ENCODE measurements at regions not wholly inside any gene's neighbourhood (a gene's known extent, or its start where the extent isn't known, plus 50 kb on each side); places are given as distances from the start of the nearest gene placed in this dataset.

DNA sequence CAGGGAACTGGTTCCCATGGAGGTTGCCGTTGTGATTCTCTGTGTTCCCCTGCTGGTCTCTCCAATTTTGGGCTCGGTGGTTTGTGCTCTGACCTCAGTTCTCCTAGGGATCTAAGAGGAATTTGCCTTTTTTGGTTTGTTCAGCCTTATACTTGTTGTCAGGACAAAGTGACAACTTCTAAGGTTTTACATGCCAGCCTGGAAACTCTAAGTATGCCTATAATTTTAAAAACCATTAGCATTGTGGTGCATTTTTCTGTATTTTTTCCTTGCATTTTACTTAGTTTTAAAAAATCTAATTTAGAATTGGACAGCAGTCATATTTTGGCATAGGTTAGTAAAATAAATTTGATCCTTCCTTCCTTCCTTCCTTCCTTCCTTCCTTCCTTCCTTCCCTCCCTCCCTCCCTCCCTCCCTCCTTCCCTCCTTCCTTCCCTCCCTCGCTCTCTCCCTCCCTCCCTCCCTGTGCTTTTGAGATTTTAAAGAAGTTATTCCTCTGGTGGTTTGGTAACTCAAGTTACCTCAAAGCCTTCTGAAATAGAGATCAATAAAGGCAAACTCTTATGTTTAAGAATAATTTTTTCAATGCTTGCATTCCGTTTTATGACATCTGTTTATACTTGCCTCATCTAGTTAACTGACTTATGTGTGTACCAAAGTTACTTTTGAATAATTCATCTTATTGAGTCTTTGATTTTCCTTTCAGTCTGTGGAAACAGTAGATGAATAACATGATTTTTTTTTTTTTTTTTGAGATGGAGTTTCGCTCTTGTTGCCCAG, 141.3 kb upstream of the RGS17 start:
- TF ChIP-seq, protein P1, sequence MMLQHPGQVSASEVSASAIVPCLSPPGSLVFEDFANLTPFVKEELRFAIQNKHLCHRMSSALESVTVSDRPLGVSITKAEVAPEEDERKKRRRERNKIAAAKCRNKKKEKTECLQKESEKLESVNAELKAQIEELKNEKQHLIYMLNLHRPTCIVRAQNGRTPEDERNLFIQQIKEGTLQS (IDR thresholded peaks at IDR 0.05) = no peak
- TF ChIP-seq HNF4A (conservative IDR thresholded peaks at IDR 0.05) (no peak), FOXA2 (IDR thresholded peaks at IDR 0.05) (no peak), JUND (IDR thresholded peaks at IDR 0.05) (no peak), FOXA1 (IDR thresholded peaks at IDR 0.05) (no peak), TAF1 (conservative IDR thresholded peaks at IDR 0.05) (no peak), SP1 (IDR thresholded peaks at IDR 0.05) (no peak), NR2F2 (IDR thresholded peaks at IDR 0.05) (no peak), YY1 (IDR thresholded peaks at IDR 0.05) (no peak), RXRA (IDR thresholded peaks at IDR 0.05) (no peak), RAD21 (IDR thresholded peaks at IDR 0.05) (no peak), GABPA (IDR thresholded peaks at IDR 0.05 in 1 of 2, conservative IDR thresholded peaks at IDR 0.05 in 1 of 2) (no peak), EGR1 (IDR thresholded peaks at IDR 0.05; ENCODE audit: low read depth in 2 of 2) (no peak), HNF4G (IDR thresholded peaks at IDR 0.05) (no peak)
- TF ChIP-seq, protein P2, sequence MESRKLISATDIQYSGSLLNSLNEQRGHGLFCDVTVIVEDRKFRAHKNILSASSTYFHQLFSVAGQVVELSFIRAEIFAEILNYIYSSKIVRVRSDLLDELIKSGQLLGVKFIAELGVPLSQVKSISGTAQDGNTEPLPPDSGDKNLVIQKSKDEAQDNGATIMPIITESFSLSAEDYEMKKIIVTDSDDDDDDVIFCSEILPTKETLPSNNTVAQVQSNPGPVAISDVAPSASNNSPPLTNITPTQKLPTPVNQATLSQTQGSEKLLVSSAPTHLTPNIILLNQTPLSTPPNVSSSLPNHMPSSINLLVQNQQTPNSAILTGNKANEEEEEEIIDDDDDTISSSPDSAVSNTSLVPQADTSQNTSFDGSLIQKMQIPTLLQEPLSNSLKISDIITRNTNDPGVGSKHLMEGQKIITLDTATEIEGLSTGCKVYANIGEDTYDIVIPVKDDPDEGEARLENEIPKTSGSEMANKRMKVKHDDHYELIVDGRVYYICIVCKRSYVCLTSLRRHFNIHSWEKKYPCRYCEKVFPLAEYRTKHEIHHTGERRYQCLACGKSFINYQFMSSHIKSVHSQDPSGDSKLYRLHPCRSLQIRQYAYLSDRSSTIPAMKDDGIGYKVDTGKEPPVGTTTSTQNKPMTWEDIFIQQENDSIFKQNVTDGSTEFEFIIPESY (IDR thresholded peaks at IDR 0.05) = no peak
- TF ChIP-seq, protein P3, sequence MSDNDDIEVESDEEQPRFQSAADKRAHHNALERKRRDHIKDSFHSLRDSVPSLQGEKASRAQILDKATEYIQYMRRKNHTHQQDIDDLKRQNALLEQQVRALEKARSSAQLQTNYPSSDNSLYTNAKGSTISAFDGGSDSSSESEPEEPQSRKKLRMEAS (IDR thresholded peaks at IDR 0.05) = no peak
- TF ChIP-seq, protein P4, sequence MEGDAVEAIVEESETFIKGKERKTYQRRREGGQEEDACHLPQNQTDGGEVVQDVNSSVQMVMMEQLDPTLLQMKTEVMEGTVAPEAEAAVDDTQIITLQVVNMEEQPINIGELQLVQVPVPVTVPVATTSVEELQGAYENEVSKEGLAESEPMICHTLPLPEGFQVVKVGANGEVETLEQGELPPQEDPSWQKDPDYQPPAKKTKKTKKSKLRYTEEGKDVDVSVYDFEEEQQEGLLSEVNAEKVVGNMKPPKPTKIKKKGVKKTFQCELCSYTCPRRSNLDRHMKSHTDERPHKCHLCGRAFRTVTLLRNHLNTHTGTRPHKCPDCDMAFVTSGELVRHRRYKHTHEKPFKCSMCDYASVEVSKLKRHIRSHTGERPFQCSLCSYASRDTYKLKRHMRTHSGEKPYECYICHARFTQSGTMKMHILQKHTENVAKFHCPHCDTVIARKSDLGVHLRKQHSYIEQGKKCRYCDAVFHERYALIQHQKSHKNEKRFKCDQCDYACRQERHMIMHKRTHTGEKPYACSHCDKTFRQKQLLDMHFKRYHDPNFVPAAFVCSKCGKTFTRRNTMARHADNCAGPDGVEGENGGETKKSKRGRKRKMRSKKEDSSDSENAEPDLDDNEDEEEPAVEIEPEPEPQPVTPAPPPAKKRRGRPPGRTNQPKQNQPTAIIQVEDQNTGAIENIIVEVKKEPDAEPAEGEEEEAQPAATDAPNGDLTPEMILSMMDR (IDR thresholded peaks at IDR 0.05; ENCODE audit: low read depth, low read length, missing input control) = no peak
- TF ChIP-seq, protein P5, sequence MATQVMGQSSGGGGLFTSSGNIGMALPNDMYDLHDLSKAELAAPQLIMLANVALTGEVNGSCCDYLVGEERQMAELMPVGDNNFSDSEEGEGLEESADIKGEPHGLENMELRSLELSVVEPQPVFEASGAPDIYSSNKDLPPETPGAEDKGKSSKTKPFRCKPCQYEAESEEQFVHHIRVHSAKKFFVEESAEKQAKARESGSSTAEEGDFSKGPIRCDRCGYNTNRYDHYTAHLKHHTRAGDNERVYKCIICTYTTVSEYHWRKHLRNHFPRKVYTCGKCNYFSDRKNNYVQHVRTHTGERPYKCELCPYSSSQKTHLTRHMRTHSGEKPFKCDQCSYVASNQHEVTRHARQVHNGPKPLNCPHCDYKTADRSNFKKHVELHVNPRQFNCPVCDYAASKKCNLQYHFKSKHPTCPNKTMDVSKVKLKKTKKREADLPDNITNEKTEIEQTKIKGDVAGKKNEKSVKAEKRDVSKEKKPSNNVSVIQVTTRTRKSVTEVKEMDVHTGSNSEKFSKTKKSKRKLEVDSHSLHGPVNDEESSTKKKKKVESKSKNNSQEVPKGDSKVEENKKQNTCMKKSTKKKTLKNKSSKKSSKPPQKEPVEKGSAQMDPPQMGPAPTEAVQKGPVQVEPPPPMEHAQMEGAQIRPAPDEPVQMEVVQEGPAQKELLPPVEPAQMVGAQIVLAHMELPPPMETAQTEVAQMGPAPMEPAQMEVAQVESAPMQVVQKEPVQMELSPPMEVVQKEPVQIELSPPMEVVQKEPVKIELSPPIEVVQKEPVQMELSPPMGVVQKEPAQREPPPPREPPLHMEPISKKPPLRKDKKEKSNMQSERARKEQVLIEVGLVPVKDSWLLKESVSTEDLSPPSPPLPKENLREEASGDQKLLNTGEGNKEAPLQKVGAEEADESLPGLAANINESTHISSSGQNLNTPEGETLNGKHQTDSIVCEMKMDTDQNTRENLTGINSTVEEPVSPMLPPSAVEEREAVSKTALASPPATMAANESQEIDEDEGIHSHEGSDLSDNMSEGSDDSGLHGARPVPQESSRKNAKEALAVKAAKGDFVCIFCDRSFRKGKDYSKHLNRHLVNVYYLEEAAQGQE (IDR thresholded peaks at IDR 0.05) = no peak
- WGBS = 74% methylated on average over 5 of the region's 5 CpGs
- no peaks in the 10 kb centered on the region for H3K9me3 ChIP-seq (ENCODE audit: control insufficient read depth in 4 of 4, low read length in 3 of 4)
- H3K4me1 ChIP-seq (ENCODE audit: control insufficient read depth in 4 of 4, insufficient read depth in 4 of 4, low read length in 3 of 4) = no peaks in the 10 kb centered on the region
- no peaks in the 10 kb centered on the region for H3K27me3 ChIP-seq (ENCODE audit: control insufficient read depth in 4 of 4, insufficient read depth in 4 of 4, low read length in 3 of 4)
- DNase-seq (ENCODE audit: low spot score) = no peak
- no peak overlapping the region for H3K27ac ChIP-seq (ENCODE audit: low read depth in 1 of 2, low read length in 2 of 2)
- H3K36me3 ChIP-seq (ENCODE audit: control insufficient read depth in 4 of 4, insufficient read depth in 3 of 4, low read depth in 1 of 4, low read length in 3 of 4) = peaks cover 0 to 2% (median 0%) of the 10 kb centered on the region in 4 donors
- no peak overlapping the region for H3K4me3 ChIP-seq (ENCODE audit: low read depth in 1 of 3, low read length in 3 of 3)
- no peak overlapping the region for H3K9ac ChIP-seq (ENCODE audit: low read depth in 1 of 2, low read length in 2 of 2)
